MG63 (cell line): ENCODE measurements at regions not wholly inside any gene's neighbourhood (a gene's known extent, or its start where the extent isn't known, plus 50 kb on each side); places are given as distances from the start of the nearest gene placed in this dataset.

ENCODE experiments used
- DNase-seq: peaks from one replicate; pipeline ENCODE4 v3.0.0-alpha.2; 2020
- H3K27me3 ChIP-seq: fragments of 250-450 bp; sonication (Bioruptor Pico); 2 replicates; pipeline ENCODE4 v1.5.1; 2020; ENCODE audit warnings: mild to moderate bottlenecking, moderate library complexity
- H3K36me3 ChIP-seq: fragments of 250-450 bp; sonication (Bioruptor Pico); 2 replicates; pipeline ENCODE4 v1.5.1; 2020; ENCODE audit warnings: mild to moderate bottlenecking, moderate library complexity
- H3K4me3 ChIP-seq: fragments of 250-450 bp; sonication (Bioruptor Pico); 2 replicates; pipeline ENCODE4 v1.5.1; 2020; ENCODE audit warnings: mild to moderate bottlenecking, moderate library complexity
- H3K9me3 ChIP-seq: fragments of 250-450 bp; sonication (Bioruptor Pico); 2 replicates; pipeline ENCODE4 v1.5.1; 2020; ENCODE audit warnings: mild to moderate bottlenecking, moderate library complexity

DNA sequence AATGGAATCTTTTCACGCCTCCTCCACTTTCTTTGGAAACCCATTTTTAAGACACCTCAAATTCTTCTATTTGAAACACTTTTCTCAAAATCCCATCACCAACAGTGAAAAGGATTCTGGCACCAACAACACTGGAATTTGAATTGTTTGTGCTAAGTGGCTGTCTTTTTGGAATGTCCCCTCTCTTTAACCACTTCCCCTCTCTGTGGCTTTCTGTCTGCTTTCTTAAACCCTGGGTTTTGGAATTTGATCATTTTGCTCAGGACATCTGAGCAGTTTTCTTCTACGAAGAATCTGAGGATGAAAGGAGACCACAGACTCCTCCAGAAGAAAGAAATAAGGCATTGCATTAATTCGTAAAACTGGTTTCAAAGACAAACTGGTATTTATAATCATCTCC is 89.0 kb downstream of the MXRA5 start:
- H3K9me3 ChIP-seq, result no peaks in the 10 kb centered on the region
- DNase-seq, result no peak
- no peaks in the 10 kb centered on the region for H3K27me3 ChIP-seq
- no peaks in the 10 kb centered on the region for H3K36me3 ChIP-seq
- H3K4me3 ChIP-seq, result no peak overlapping the region

DNA sequence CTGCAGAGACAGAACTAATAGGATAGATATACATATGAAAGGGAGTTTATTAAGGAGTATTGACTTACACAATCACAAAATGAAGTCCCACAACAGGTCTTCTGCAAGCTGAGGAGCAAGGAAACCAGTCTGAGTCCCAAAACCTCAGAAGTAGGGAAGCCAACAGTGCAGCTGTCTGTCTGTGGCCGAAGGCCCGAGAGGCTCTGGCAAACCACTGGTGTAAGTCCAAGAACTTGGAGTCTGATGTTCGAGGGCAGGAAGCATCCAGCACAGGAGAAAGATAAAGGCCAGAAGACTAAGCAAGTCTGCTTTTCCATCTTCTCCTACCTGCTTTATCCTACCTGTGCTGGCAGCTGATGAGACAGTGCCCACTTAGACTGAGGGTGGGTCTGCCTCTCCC is 89.6 kb downstream of the MXRA5 start:
- no peaks in the 10 kb centered on the region for H3K9me3 ChIP-seq
- H3K4me3 ChIP-seq, result no peak overlapping the region
- no peaks in the 10 kb centered on the region for H3K36me3 ChIP-seq
- H3K27me3 ChIP-seq, result no peaks in the 10 kb centered on the region
- no peak for DNase-seq

DNA sequence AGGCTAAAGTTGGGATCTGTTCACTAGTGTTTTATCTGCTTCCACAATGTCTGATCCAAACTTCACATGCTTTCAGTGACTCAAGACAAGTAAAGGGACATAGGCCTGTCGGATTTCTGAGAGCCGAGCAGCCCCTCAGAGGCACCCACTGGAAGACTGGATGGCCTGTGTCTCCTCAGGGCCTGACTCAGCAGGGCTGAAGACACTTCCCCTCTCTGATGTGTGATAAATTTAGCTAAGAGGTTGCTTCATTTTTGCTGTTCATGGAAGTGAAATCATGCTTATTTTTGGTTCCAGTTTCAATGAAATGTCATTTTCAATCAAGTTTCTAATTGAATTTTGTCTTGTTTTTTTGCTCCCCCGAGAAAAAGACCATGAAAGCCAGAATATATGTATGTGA is 93.7 kb downstream of the MXRA5 start:
- H3K27me3 ChIP-seq, result no peaks in the 10 kb centered on the region
- DNase-seq, result no peak
- H3K9me3 ChIP-seq, result no peaks in the 10 kb centered on the region
- H3K4me3 ChIP-seq, result no peak overlapping the region
- H3K36me3 ChIP-seq, result no peaks in the 10 kb centered on the region

DNA sequence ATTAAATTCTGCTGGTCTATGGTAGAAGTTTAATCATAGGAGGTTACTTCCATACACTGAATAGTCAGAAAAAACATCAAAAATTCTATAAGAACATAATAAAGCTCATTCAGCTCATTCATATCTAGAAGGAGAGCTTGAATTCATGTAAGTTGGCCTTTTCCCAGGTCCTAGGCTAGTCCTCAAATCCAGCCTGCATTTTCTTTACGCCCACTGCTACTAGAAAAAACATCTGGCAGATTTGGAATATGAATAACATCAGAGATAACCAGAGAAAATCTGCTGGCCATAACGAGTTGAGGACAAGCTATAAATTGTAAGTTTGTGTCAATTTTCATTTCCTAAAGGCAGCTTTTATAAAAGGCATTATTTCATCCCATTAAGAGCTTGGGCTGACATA is 95.5 kb downstream of the MXRA5 start:
- no peak for DNase-seq
- Histone ChIP-seq H3K36me3 (no peaks in the 10 kb centered on the region), H3K9me3 (no peaks in the 10 kb centered on the region), H3K4me3 (no peak overlapping the region), H3K27me3 (no peaks in the 10 kb centered on the region)

DNA sequence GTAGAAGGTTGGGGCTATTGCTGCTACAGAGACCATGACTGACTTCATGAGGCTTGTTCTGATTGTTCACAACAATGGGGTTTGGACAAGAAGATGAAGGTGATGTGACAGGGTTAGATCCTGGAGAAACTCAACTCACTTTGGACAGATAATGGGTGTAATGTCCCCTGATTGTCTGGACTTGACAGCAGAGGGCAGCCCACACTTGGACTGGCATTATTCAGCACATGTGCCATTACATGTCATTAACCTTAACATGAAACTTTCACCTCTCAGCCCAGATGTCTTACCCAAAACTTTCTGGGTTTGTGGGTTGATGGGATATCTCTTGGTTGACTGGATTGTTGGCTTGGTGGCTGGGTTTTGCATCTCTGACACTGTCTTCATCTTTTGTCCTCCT is 101.5 kb downstream of the MXRA5 start:
- H3K4me3 ChIP-seq, result no peak overlapping the region
- DNase-seq, result no peak
- H3K9me3 ChIP-seq, result no peaks in the 10 kb centered on the region
- H3K36me3 ChIP-seq, result no peaks in the 10 kb centered on the region
- no peaks in the 10 kb centered on the region for H3K27me3 ChIP-seq

DNA sequence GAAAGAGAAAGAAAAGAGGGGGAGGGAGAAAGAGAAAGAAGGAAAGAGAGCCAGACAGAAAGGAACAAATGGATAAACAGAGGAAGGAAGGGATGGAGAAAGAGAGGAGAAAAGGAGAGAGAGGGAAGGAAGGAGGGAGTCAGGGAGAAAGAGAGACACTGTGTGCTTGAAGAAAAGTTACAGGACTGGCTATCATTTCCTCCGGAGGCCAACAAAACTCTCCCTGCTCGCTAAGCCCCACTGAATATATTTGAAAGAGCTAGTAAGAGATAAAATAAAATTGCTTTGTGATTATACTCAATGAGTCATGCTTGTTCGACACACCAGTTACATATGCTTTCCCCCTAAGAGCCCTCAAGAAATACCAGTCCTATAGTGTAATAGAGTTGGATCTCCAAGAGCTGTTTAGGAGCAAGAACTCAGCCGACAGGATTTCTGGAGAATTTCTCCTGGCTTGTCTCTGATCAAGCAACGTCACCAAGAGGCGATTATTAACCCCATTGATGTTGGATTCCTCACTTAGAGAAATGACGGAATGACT is 102.2 kb downstream of the MXRA5 start:
- Histone ChIP-seq H3K9me3 (no peaks in the 10 kb centered on the region), H3K4me3 (no peak overlapping the region), H3K27me3 (no peaks in the 10 kb centered on the region), H3K36me3 (no peaks in the 10 kb centered on the region)
- DNase-seq, result no peak

DNA sequence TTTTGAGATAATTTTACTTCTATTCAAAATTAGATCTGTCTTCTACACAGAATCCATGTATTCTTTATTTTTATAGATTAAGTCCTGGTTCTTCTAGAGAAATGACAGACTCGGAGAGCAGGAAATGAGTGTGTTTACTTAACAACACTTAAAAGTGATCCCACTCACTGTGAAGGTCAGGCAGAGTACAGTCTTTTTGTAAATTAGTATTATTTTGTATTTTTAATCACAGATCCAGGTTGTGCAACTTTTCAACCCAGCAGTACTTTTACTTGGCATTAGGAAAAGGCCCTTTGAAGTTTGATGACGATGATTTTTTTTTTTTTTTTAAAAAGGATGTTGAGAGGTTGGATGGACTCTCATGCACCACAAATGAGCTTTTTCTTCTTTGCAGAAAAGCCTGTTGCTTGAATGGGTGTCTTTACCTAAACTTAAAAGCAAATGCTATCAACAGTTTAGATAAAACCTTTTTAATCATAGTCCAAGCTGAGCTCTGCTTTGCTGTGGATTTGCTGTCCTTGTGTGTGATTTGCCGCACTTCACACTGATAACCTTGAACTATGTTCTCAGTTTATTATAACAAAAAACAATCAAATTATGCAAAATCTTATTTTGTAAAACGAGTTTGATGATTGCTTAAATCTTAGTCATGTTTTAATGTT is 114.1 kb downstream of the MXRA5 start:
- H3K9me3 ChIP-seq, result no peaks in the 10 kb centered on the region
- no peak overlapping the region for H3K4me3 ChIP-seq
- no peak for DNase-seq
- H3K36me3 ChIP-seq, result no peaks in the 10 kb centered on the region
- H3K27me3 ChIP-seq, result no peaks in the 10 kb centered on the region

DNA sequence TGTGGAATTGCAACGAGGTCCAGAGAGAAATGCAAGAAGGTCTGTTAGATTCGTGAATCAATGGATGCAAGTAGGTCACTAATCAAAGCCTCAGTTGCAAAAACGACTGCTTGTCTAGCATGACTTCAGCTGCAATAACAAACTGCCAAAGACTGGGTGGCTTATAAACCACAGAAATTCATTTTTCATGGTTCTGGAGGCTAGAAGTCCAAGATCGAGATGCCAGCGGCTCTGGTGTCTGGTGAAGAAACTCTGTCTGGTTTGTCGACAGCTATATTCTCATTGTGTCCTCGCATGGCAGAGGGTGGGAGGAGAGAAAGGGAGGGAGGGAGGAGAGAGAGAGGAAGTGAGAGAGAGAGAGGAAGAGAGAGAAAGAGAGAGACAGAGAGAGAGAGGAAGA is 114.7 kb downstream of the MXRA5 start:
- Histone ChIP-seq H3K4me3 (no peak overlapping the region), H3K36me3 (no peaks in the 10 kb centered on the region), H3K9me3 (no peaks in the 10 kb centered on the region), H3K27me3 (no peaks in the 10 kb centered on the region)
- DNase-seq, result no peak

DNA sequence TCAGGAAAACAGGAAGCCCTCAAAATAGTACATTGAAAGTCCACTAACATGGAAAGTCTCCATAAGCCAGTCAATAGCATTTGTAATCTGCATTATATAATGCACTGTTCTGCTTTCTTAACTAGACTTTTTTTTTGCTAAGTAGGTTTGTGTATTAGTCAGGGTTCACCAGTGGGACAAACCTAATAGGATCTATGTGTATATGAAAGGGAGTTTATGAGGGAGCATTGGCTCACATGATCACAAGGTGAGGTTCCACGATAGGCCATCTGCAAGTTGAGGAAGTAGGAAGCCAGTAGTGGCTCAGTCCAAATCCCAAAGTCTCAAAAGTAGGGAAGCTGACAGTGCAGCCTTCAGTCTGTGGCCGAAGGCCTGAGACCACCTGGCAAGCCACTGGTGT is 116.0 kb downstream of the MXRA5 start:
- Histone ChIP-seq H3K4me3 (no peak overlapping the region), H3K9me3 (no peaks in the 10 kb centered on the region), H3K27me3 (no peaks in the 10 kb centered on the region), H3K36me3 (no peaks in the 10 kb centered on the region)
- no peak for DNase-seq

DNA sequence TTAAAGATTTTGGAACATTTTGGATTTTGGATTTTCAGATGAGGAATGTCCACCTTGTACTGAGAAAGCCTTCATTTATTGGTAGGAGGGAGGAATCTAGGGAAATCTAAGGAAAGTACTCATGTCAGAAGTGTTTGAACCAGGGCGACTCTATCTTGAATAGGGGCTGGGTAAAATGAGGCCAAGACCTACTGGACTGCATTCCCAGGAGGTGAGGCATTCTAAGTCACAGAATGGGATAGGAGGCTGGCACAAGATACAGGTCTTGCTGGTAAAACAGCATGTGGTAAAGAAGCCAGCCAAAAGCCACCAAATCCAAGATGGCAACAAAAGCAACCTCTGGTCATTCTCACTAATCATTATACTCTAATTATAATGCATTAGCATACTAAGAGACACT is 118.9 kb downstream of the MXRA5 start:
- Histone ChIP-seq H3K36me3 (no peaks in the 10 kb centered on the region), H3K4me3 (no peak overlapping the region), H3K27me3 (no peaks in the 10 kb centered on the region), H3K9me3 (no peaks in the 10 kb centered on the region)
- no peak for DNase-seq

DNA sequence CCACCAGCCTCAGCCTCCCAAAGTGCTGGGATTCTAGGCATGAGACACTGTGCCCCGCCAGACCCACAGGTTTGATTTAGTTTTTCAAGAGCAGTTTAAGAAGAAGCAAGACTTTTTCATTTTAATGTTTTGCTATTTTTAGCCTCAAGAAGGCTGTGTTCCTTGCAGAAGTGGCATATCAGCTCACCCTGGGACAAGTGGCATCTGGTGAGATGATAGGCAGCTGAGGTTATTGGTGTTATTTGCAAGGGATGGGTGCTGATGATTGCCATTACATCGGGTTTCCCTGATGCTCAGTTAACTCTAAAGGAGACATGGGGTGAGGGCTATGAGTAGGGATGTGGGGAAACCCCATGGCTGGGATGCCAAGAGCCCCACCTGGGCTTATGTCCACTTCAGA is 120.4 kb downstream of the MXRA5 start:
- no peak overlapping the region for H3K4me3 ChIP-seq
- H3K9me3 ChIP-seq, result no peaks in the 10 kb centered on the region
- no peak for DNase-seq
- no peaks in the 10 kb centered on the region for H3K36me3 ChIP-seq
- no peaks in the 10 kb centered on the region for H3K27me3 ChIP-seq

DNA sequence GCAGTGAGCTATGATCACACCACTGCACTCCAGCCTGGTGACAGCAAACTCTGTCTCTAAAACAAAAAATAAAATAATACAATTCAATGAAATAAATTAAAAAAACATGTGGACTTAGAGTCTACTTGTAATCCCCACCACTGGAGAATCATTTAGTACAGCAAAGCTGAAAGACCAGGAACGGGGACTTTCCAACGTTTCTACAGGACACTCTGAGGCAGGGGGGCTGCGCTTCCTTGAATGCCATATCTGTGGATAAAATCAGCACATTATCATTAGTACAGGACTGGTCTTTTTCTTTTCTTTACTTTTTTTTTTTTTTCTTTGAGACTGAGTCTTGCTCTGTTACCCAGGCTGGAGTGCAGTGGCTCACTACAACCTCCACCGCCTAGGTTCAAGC is 124.8 kb downstream of the MXRA5 start:
- Histone ChIP-seq H3K9me3 (no peaks in the 10 kb centered on the region), H3K27me3 (no peaks in the 10 kb centered on the region), H3K36me3 (no peaks in the 10 kb centered on the region), H3K4me3 (no peak overlapping the region)
- DNase-seq, result no peak

DNA sequence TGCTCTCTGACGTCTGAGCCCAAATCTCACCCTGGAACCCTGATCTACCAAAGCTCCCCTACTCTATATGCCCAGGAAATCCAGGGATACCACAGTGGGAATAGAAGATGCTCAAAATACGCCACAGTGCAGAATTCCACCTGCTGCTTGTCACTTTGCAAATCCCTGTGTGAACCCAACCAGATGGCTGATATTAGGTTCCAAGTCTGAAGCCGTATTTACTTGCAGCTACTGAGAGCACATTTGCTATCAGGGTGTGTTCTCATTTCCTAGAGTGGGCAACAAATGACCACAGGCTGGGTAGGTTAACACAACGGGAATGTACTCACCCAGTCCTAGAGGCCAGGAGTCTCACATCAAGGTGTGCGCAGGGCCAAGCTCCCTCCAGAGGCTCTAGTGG is 126.8 kb downstream of the MXRA5 start:
- H3K36me3 ChIP-seq, result no peaks in the 10 kb centered on the region
- no peak for DNase-seq
- H3K4me3 ChIP-seq, result no peak overlapping the region
- no peaks in the 10 kb centered on the region for H3K27me3 ChIP-seq
- no peaks in the 10 kb centered on the region for H3K9me3 ChIP-seq

DNA sequence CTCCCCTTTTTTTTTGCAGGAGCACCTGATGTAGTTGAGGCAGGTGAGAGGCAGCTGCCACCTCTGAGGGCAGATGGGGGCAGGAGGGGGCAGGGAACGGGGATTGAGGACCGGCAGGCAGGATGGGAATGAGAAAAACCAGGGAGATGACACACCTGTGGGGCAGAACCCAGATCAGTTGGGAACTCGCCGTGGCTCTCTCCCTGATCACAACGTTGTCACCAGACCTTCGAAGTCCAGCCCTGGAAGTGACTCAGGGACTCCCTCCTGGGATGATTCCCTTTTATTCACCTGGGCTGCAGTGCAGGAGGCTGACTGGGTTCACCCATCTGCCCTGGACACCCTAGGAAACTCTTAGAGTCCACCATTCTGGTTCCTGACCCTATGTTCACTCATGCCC is 127.2 kb downstream of the MXRA5 start:
- Histone ChIP-seq H3K9me3 (no peaks in the 10 kb centered on the region), H3K36me3 (no peaks in the 10 kb centered on the region), H3K4me3 (no peak overlapping the region), H3K27me3 (no peaks in the 10 kb centered on the region)
- DNase-seq, result no peak

DNA sequence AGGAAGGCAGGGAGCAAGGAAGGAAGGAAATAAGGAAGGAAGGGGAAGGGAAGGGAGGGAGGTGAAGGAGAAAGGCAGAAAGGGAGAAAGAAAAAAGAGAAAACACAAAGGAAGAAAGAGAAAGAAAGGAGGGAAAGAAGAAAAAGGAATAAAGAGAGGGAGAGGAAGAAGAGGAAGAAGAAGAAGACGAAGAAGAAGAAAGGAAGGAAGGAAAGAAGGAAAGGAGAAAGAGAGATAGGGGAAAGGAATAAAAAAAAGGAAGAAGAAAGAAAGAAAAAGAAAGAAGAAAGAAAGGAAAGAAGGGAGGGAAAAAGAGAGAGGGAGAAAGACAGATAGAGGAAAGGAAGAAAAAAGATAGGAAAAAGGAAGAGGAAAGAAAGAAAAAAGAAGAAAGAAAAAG is 128.0 kb downstream of the MXRA5 start:
- Histone ChIP-seq H3K4me3 (no peak overlapping the region), H3K9me3 (no peaks in the 10 kb centered on the region), H3K27me3 (no peaks in the 10 kb centered on the region), H3K36me3 (no peaks in the 10 kb centered on the region)
- DNase-seq, result no peak

DNA sequence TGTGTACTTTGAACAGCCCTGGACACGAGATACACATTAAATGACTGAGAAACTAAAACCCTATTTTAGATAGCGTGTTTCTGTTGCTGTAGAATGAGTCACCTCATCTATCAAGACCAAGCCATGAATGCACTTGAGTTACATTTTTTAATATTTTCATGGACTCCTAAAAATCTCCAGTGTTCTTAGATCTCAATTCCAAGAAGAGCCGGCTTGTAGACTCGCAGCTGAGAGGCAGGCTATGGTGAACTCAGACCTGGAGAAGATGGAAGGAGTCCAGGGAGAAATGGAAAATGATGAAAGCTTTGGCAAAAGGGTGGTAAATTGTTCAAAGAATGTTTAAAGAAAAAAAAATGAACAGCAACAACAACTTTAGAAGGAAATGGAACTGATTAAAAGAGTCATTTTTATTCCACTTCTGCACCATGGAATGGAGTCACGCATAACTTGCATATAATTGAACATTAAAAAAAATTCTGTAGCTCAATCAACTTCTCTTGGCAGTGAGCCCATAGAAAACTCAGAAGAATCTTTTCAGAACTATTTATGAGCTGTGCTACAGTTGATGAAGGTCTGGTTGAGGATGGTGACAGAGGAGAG is 129.8 kb downstream of the MXRA5 start:
- DNase-seq, result no peak
- no peaks in the 10 kb centered on the region for H3K9me3 ChIP-seq
- no peaks in the 10 kb centered on the region for H3K27me3 ChIP-seq
- no peaks in the 10 kb centered on the region for H3K36me3 ChIP-seq
- no peak overlapping the region for H3K4me3 ChIP-seq

DNA sequence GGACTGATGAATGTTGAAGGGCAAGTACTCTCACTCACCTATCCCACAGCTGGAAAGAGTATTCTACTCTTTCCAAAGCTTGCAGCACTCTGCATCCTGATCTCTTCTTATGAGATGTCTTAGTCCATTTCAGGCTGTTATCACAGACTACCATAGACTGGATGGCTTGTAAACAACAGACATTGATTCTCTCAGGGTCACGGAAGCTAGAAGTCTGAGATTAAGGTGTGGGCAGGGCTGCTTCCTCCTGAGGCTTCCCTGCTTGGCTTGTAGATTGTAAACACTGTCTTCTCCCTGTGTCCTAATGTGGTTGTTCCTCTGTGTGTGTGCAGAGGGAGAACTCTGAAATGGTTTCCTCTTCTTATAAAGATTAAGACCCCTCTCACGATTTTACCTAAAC is 131.2 kb downstream of the MXRA5 start:
- H3K27me3 ChIP-seq, result no peaks in the 10 kb centered on the region
- no peak overlapping the region for H3K4me3 ChIP-seq
- H3K36me3 ChIP-seq, result no peaks in the 10 kb centered on the region
- DNase-seq, result no peak
- H3K9me3 ChIP-seq, result no peaks in the 10 kb centered on the region

DNA sequence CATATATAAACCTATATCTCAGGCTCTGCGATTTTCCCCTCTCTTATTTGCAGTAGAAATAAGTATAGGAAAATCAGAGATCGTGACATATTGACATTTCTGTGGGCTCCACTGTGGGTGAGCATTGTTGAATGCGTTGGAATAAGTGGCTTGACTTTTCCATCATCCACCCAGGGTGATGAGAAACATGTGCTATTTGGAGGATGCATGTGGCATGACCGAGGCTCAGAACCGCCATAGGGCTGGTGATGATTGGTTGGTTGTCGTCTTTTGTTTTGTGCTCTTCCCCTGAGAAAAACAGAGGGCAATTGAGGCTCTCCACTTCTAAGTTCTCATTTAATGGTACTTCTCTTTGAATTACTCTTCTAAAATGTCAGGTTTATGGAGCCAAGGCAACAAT is 140.1 kb downstream of the MXRA5 start:
- no peaks in the 10 kb centered on the region for H3K36me3 ChIP-seq
- H3K9me3 ChIP-seq, result no peaks in the 10 kb centered on the region
- H3K27me3 ChIP-seq, result no peaks in the 10 kb centered on the region
- H3K4me3 ChIP-seq, result no peak overlapping the region
- DNase-seq, result no peak
